ENCODE measurements at regions not wholly inside any gene's neighbourhood (a gene's known extent, or its start where the extent isn't known, plus 50 kb on each side); places are given as distances from the start of the nearest gene placed in this dataset.

DNA sequence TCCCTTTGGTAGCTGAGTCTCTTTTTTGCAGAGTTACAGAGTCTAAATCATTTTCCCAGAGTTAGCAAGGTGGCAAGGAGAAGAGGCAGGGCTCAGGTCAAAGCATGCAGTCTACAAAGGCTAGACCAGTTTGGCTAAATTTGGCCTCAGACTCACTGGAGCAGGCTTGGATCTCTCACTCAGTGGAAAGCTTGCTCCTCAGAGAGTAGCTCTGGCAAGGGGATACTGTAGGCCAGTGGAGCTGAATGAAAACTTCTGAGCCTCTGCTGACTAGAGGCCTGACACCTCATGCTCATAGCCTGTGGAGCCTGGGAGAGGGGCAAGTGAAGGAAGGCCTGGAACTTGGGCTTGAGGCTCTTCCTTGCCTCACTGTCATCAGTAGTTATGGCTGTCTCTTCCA lies 101.0 kb downstream of the MOBP start:
- TF ChIP-seq REST (IDR thresholded peaks at IDR 0.05; ENCODE audit: low read depth) = no peak
- no peak for TF ChIP-seq NFIC (IDR thresholded peaks at IDR 0.05)
